GM23338 (cell line): ENCODE measurements at regions not wholly inside any gene's neighbourhood (a gene's known extent, or its start where the extent isn't known, plus 50 kb on each side); places are given as distances from the start of the nearest gene placed in this dataset.

Source experiments
- ATAC-seq: fragments of 200-7000 bp; cut with Tn5 transposase; 3 replicates; pipeline ENCODE4 v1.9.1; 2020
- DNase-seq: peaks from one replicate; pipeline ENCODE4 v3.0.0-alpha.2; 2015; ENCODE audit warnings: low spot score
- H2AFZ ChIP-seq: fragments of 200-600 bp; sonication (generic); 2 replicates; pipeline ENCODE4 v1.8.0; 2016; ENCODE audit warnings: antibody characterized with exemption, mild to moderate bottlenecking, moderate library complexity
- H3F3A ChIP-seq: fragments of 200-600 bp; sonication (generic); replicated peaks from 2 replicates; pipeline ENCODE4 v1.8.0; 2017; ENCODE audit warnings: antibody characterized with exemption, mixed run types, low read depth
- H3K27ac ChIP-seq: fragments of 200-600 bp; sonication (generic); 2 replicates; pipeline ENCODE4 v1.6.1; 2016; ENCODE audit warnings: low read depth
- H3K27me3 ChIP-seq: fragments of 200-600 bp; sonication (generic); 2 replicates; pipeline ENCODE4 v1.8.0; 2016; ENCODE audit warnings: mild to moderate bottlenecking, mixed run types, moderate library complexity; ENCODE audit not compliant: insufficient read depth
- H3K36me3 ChIP-seq: fragments of 200-600 bp; sonication (generic); 2 replicates; pipeline ENCODE4 v1.8.0; 2016; ENCODE audit warnings: mild to moderate bottlenecking; ENCODE audit not compliant: insufficient read depth
- H3K4me1 ChIP-seq: fragments of 200-600 bp; sonication (generic); 2 replicates; pipeline ENCODE4 v1.8.0; 2016; ENCODE audit warnings: mild to moderate bottlenecking, moderate library complexity; ENCODE audit not compliant: insufficient read depth
- H3K4me2 ChIP-seq: fragments of 200-600 bp; sonication (generic); 2 replicates; pipeline ENCODE4 v1.7.1; 2017; ENCODE audit warnings: mixed run types
- H3K4me3 ChIP-seq: fragments of 200-600 bp; sonication (generic); 2 replicates; pipeline ENCODE4 v1.6.1; 2016; ENCODE audit warnings: mixed run types
- H3K79me2 ChIP-seq: fragments of 200-600 bp; sonication (generic); replicated peaks from 2 replicates; pipeline ENCODE4 v1.8.0; 2017; ENCODE audit warnings: mild to moderate bottlenecking; ENCODE audit not compliant: insufficient read depth
- H3K9me2 ChIP-seq: fragments of 200-600 bp; sonication (generic); 2 replicates; pipeline ENCODE4 v1.8.0; 2017; ENCODE audit not compliant: insufficient read depth
- H4K20me1 ChIP-seq: fragments of 200-600 bp; sonication (generic); replicated peaks from 2 replicates; pipeline ENCODE4 v1.8.0; 2017; ENCODE audit warnings: mild to moderate bottlenecking; ENCODE audit not compliant: insufficient read depth
- H3K27ac Mint-ChIP-seq: 2 replicates; pipeline ENCODE4 v1.8.0; 2020; ENCODE audit warnings: inconsistent platforms, mild to moderate bottlenecking, moderate library complexity, mixed read lengths
- H3K27me3 Mint-ChIP-seq: 3 replicates; pipeline ENCODE4 v1.8.0; 2022; ENCODE audit warnings: low read depth, mild to moderate bottlenecking, moderate library complexity, mixed read lengths, inconsistent platforms; ENCODE audit not compliant: insufficient read depth, poor library complexity
- H3K36me3 Mint-ChIP-seq: 3 replicates; pipeline ENCODE4 v1.8.0; 2021; ENCODE audit warnings: low read depth, mild to moderate bottlenecking, inconsistent platforms, moderate library complexity, mixed read lengths
- H3K4me1 Mint-ChIP-seq: 3 replicates; pipeline ENCODE4 v1.8.0; 2020; ENCODE audit warnings: mild to moderate bottlenecking, inconsistent platforms, mixed read lengths
- H3K4me3 Mint-ChIP-seq: 3 replicates; pipeline ENCODE4 v1.8.0; 2021; ENCODE audit warnings: moderate library complexity, mild to moderate bottlenecking, inconsistent platforms, mixed read lengths
- H3K9me3 Mint-ChIP-seq: 3 replicates; pipeline ENCODE4 v1.8.0; 2020; ENCODE audit warnings: moderate library complexity, mild to moderate bottlenecking, inconsistent platforms, mixed read lengths
- CREB1 ChIP-seq: fragments of 250-450 bp; sonication (Bioruptor Pico); IDR thresholded peaks from 2 replicates; pipeline ENCODE4 v1.5.0; 2020; ENCODE audit warnings: low read depth, mild to moderate bottlenecking, moderate library complexity
- CTCF ChIP-seq, 2 experiments: fragments of 200-600 bp in 1 of 2; sonication (generic) in 1 of 2; conservative IDR thresholded peaks; 2 replicates each; pipeline versions ENCODE4 v1.5.1 to v1.6.1; 2016 to 2017; ENCODE audit warnings: antibody characterized with exemption in 2 of 2, low read depth in 2 of 2, mild to moderate bottlenecking in 2 of 2, moderate library complexity in 1 of 2
- ETS1 ChIP-seq: IDR thresholded peaks from 2 replicates; pipeline ENCODE4 v1.6.1; 2016; ENCODE audit warnings: antibody characterized with exemption
- EZH2 ChIP-seq: fragments of 200-600 bp; sonication (generic); IDR thresholded peaks from one replicate; pipeline ENCODE4 v1.8.0; 2017; ENCODE audit warnings: antibody characterized with exemption, mild to moderate bottlenecking, low read depth; ENCODE audit not compliant: unreplicated experiment
- JUNB ChIP-seq: IDR thresholded peaks from one replicate; pipeline ENCODE4 v1.6.1; 2016; ENCODE audit warnings: antibody characterized with exemption; ENCODE audit not compliant: unreplicated experiment
- NANOG ChIP-seq: IDR thresholded peaks from 2 replicates; pipeline ENCODE4 v1.6.1; 2016; ENCODE audit warnings: antibody characterized with exemption, borderline replicate concordance
- POLR2AphosphoS5 ChIP-seq: IDR thresholded peaks from 2 replicates; pipeline ENCODE4 v1.6.1; 2016; ENCODE audit warnings: antibody characterized with exemption, low read depth
- STAT1 ChIP-seq: IDR thresholded peaks from one replicate; pipeline ENCODE4 v1.6.1; 2016; ENCODE audit warnings: antibody characterized with exemption; ENCODE audit not compliant: unreplicated experiment
- ZNF114 ChIP-seq: fragments of 250-450 bp; sonication (Bioruptor Pico); IDR thresholded peaks from 2 replicates; pipeline ENCODE4 v1.5.0; 2020; ENCODE audit warnings: mild to moderate bottlenecking, moderate library complexity
- TF ChIP-seq, protein P1 (sequence below): IDR thresholded peaks from one replicate; pipeline ENCODE4 v1.6.1; 2018; ENCODE audit warnings: antibody characterized with exemption; ENCODE audit not compliant: unreplicated experiment

GRCh38 chr9:107173422-107174180, 109.5 kb upstream of the RAD23B start:
- no peak for DNase-seq
- Histone ChIP-seq H3K79me2 (no peaks in the 10 kb centered on the region), H3K4me3 (no peak overlapping the region), H3K4me2 (no peak overlapping the region), H3K36me3 (no peaks in the 10 kb centered on the region), H3K27me3 (no peaks in the 10 kb centered on the region), H4K20me1 (no peaks in the 10 kb centered on the region), H3K9me2 (no peaks in the 10 kb centered on the region), H3K27ac (no peak overlapping the region), H3F3A (no peaks in the 10 kb centered on the region), H2AFZ (no peak overlapping the region), H3K4me1 (peaks cover 8% of the 10 kb centered on the region)
- H3K36me3 Mint-ChIP-seq: no peaks in the 10 kb centered on the region; the same call in 2 of the 3 replicates
- no peaks in the 10 kb centered on the region for H3K9me3 Mint-ChIP-seq
- no peak overlapping the region for H3K4me3 Mint-ChIP-seq
- peaks cover 4% of the 10 kb centered on the region for H3K27me3 Mint-ChIP-seq
- H3K27ac Mint-ChIP-seq: no peak overlapping the region
- peaks cover 15% of the 10 kb centered on the region for H3K4me1 Mint-ChIP-seq
- ATAC-seq: no peak
- TF ChIP-seq NANOG (no peak), CTCF (conservative IDR thresholded peaks at IDR 0.05; ENCODE audit: low read depth in 2 of 2) (no peak), ZNF114 (CRISPR knock-in tag) (no peak)

- H3K4me2 ChIP-seq: no peak overlapping the region
- ATAC-seq (no peak), DNase-seq (no peak)
- no peaks in the 10 kb centered on the region for H4K20me1 ChIP-seq
- Mint-ChIP-seq H3K4me3 (no peak overlapping the region), H3K27ac (no peak overlapping the region), H3K4me1 (peaks cover 15% of the 10 kb centered on the region), H3K36me3 (no peaks in the 10 kb centered on the region), H3K9me3 (no peaks in the 10 kb centered on the region), H3K27me3 (peaks cover 4% of the 10 kb centered on the region)
- H3F3A ChIP-seq: no peaks in the 10 kb centered on the region
- H3K27me3 ChIP-seq: no peaks in the 10 kb centered on the region
- no peaks in the 10 kb centered on the region for H3K79me2 ChIP-seq
- H3K9me2 ChIP-seq: no peaks in the 10 kb centered on the region
- H3K27ac ChIP-seq: no peak overlapping the region
- H3K4me3 ChIP-seq: no peak overlapping the region
- H2AFZ ChIP-seq: no peak overlapping the region
- H3K4me1 ChIP-seq: peaks cover 8% of the 10 kb centered on the region
- no peaks in the 10 kb centered on the region for H3K36me3 ChIP-seq
- TF ChIP-seq CTCF (conservative IDR thresholded peaks at IDR 0.05; ENCODE audit: low read depth in 2 of 2): no peak
- TF ChIP-seq CREB1 (CRISPR knock-in tag): no peak
- TF ChIP-seq ETS1: no peak
- no peak for TF ChIP-seq STAT1
- no peak for TF ChIP-seq NANOG
- no peak for TF ChIP-seq EZH2
- TF ChIP-seq POLR2AphosphoS5: no peak
- TF ChIP-seq, protein P1, sequence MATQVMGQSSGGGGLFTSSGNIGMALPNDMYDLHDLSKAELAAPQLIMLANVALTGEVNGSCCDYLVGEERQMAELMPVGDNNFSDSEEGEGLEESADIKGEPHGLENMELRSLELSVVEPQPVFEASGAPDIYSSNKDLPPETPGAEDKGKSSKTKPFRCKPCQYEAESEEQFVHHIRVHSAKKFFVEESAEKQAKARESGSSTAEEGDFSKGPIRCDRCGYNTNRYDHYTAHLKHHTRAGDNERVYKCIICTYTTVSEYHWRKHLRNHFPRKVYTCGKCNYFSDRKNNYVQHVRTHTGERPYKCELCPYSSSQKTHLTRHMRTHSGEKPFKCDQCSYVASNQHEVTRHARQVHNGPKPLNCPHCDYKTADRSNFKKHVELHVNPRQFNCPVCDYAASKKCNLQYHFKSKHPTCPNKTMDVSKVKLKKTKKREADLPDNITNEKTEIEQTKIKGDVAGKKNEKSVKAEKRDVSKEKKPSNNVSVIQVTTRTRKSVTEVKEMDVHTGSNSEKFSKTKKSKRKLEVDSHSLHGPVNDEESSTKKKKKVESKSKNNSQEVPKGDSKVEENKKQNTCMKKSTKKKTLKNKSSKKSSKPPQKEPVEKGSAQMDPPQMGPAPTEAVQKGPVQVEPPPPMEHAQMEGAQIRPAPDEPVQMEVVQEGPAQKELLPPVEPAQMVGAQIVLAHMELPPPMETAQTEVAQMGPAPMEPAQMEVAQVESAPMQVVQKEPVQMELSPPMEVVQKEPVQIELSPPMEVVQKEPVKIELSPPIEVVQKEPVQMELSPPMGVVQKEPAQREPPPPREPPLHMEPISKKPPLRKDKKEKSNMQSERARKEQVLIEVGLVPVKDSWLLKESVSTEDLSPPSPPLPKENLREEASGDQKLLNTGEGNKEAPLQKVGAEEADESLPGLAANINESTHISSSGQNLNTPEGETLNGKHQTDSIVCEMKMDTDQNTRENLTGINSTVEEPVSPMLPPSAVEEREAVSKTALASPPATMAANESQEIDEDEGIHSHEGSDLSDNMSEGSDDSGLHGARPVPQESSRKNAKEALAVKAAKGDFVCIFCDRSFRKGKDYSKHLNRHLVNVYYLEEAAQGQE: no peak
- TF ChIP-seq JUNB: no peak
Measured at GRCh38 chr9:107174441-107174840, 108.6 kb upstream of the RAD23B start.
